ENCODE measurements at regions not wholly inside any gene's neighbourhood (a gene's known extent, or its start where the extent isn't known, plus 50 kb on each side); places are given as distances from the start of the nearest gene placed in this dataset.
"Not testable (repeated sequence)": the region's sequence is repeated elsewhere in the genome, so short reads cannot be mapped to it uniquely, and the experiment has no call there.

- no peak for DNase-seq (ENCODE audit: low read depth in 2 of 2)
These were observed 60.2 kb downstream of the GLUL start for GRCh38 chr1:182331387-182331786.

- DNase-seq (ENCODE audit: low read depth in 2 of 2): no peak
These were observed 61.3 kb downstream of the GLUL start for GRCh38 chr1:182330303-182330702.

GRCh38 chr1:182329471-182329870 lies 62.1 kb downstream of the GLUL start:
- no peak for DNase-seq (ENCODE audit: low read depth in 2 of 2)

DNA sequence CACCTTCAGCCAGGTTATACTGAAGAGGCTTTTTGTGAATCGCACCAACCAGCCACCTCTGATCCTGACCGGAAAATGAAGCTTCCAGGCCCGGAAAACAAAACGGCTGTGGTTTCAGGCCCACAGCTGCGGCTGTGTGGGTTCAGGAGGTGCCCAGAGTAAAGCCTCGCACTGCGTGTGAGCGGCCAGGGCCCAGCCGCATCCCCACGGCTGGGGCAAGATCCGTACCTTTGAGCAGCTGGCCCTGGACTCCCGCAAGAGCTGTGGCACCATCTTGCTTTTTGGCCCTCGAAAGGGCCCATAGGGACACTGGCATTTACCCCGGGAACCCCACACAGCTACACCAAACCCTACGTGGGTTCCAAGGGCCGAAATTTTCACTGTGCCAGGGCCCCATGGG lies 63.0 kb downstream of the GLUL start:
- DNase-seq (ENCODE audit: low read depth in 2 of 2): no peak

- DNase-seq (ENCODE audit: low read depth in 2 of 2): no peak
These were observed 66.3 kb downstream of the GLUL start for GRCh38 chr1:182325339-182325738.

GRCh38 chr1:182321532-182321931 lies 70.1 kb downstream of the GLUL start:
- not testable (repeated sequence) for DNase-seq (ENCODE audit: low read depth in 2 of 2)

- DNase-seq (ENCODE audit: low read depth in 2 of 2): no peak
These were observed 73.9 kb downstream of the GLUL start for GRCh38 chr1:182317611-182318161.

- not testable (repeated sequence) for DNase-seq (ENCODE audit: low read depth in 2 of 2)
These were observed 75.1 kb downstream of the GLUL start for GRCh38 chr1:182316454-182316853.

DNA sequence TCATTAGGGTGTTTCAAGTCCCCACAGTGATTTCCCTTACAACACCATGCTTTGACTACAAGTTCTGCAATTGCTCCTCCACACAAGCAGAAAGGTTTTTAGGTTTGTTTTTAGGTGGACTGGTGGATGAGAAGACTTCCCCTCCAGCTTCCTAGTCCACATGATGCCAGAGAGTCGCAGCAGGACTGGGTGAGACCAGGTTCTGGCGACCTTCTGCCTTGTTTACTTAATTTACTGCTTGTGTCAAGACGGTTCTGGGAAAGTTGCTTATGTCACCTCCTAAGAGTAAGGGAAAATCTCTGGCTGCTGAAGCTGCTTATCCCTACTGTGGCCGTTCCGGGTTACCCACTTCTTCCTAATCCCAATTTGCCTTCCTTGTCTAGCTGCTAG lies 76.4 kb downstream of the GLUL start:
- no peak for DNase-seq (ENCODE audit: low read depth in 2 of 2)

DNA sequence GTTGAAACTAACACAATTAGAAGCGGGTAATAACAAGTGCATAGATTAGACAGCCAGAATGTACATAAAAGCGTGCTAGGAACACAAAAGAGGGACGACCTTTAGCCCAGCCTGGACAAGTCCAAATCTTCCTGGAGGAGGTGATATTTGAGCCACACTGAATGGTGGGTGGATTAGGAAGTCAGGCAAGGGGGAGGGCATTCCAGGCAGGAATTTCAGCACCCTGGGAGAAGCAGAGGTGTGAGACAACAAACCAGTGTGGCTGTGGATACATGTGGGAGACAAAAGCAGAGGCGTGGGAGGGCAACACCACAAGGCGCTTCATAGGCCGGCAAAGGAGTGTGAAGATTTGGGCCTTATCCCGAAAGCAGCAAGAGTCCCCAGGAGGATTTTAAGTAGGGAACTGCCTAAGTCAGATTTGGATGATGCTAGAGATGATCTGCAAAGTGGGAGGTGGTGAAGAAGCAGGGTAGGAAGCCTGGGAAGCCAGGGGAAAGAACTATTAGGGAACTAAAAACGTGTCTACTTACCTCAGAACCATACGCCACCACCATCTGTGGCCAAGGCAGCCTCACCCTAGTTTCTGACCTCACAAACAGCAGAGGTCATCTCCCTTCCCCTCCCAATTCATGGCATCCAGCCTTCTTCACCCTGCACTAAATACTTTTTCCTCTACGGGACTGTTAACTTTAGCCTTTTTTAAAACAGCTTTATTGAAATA lies 81.8 kb downstream of the GLUL start:
- DNase-seq (ENCODE audit: low read depth in 2 of 2): no peak

- DNase-seq (ENCODE audit: low read depth in 2 of 2): no peak
These were observed 82.8 kb downstream of the GLUL start for GRCh38 chr1:182308826-182309225.

DNA sequence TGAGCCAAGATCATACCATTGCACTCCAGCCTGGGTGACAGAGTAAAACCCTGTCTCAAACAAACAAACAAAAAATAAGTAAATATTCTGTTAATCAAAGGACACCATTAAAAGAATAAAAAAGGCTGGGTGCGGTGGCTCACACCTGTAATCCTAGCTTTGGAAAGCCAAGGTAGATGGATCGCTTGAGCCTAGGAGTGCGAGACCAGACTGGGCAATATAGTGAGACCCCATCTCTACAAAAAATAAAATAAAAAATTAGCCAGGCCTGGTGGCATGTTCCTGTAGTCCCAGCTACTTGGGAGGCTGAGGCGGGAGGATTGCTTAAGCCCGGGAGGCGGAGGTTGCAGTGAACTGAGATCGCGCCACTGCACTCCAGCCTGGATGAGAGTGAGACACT lies 84.1 kb downstream of the GLUL start:
- not testable (repeated sequence) for DNase-seq (ENCODE audit: low read depth in 2 of 2)

DNA sequence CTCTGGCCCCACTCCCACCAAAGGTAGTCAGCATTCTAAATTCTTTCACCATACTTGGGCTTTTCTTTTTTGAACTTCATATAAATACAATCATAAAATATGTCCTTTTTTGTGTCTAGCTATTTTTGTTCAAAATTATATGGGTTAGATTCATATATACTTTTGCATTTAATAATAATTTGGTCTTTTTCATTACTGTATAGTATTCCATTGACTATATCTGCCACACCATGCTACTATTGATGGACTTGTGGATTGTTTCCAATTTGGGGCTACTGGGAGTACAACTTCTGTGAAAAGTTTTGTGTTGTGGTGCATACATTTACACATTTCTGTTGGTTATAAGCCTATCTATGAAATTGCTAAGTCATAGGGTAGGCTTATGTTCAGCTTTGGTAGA lies 85.7 kb downstream of the GLUL start:
- no peak for DNase-seq (ENCODE audit: low read depth in 2 of 2)

GRCh38 chr1:182304627-182305026 lies 87.0 kb downstream of the GLUL start:
- no peak for DNase-seq (ENCODE audit: low read depth in 2 of 2)

DNA sequence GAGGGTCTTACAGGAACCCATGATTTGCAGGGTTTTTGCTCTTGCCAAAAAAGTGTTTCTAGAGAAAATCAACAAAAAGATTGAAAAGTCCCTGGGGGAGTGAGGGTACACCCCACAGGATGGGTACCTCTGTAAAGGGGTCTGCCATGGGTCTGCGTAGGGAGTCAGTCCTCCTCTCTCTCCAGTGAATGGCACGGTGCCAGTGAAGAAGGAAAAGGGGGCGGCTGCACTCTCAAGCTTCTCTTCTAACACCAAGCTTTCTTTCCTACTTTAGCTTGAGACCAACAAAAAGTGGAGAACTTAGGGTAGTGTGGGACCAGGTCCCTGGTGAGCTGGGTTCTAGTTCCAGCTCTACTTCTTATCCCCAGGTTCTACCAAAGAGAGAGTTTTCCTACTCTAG lies 87.4 kb downstream of the GLUL start:
- no peak for DNase-seq (ENCODE audit: low read depth in 2 of 2)

GRCh38 chr1:182303778-182304177 lies 87.8 kb downstream of the GLUL start:
- DNase-seq (ENCODE audit: low read depth in 2 of 2): no peak

DNA sequence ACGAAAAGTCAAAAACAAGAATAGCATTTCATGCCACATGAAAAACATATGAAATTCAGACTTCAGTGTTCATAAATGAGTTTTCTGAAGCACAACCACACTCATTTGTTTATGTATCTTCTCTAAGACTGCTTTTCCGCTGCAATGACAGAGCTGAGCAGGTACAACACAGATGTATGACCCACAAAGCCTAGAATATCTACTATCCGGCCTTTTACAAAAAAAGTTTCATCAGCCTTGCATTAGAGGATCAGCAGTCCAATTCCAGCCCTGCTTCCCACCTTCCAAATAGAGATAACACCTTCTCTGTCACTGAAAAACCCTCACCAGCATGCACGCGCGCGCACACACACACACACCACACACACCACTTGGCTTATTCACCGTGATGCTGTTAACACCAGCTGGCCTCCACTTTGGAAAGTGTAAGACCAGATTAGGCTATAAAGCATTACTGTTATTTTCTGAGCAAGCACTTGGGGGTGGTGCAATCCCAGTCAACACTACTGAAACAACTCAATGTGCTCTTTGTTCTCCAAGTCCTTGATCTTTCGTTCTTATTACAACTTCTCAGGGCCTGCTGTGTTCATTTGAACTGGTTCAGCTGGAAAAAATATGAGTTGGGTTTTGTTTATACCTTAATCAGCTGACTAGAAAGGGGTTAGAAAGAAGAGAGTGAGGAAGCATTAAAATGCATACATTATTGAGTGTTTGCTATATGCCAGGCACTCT lies 90.0 kb downstream of the GLUL start:
- no peak for DNase-seq (ENCODE audit: low read depth in 2 of 2)

DNA sequence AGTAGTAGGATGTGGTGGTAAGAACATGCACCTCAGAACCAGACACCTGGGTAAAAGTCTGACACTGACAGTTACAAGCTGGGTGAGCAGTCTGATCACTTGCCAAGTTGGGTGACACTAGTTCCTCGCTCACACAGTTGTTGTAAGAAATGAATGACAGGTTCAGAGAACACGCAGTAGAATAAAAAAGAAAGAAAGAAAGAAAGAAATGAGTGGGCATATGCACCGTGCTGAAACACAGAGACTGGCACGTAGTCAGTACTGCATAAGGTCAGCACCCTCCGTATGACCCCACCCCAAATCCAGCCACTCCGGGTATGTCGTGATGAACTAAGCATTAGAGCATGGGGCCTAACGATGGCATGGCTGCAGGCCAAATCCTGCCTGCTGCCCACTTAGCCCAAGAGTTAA lies 90.6 kb downstream of the GLUL start:
- no peak for DNase-seq (ENCODE audit: low read depth in 2 of 2)

DNA sequence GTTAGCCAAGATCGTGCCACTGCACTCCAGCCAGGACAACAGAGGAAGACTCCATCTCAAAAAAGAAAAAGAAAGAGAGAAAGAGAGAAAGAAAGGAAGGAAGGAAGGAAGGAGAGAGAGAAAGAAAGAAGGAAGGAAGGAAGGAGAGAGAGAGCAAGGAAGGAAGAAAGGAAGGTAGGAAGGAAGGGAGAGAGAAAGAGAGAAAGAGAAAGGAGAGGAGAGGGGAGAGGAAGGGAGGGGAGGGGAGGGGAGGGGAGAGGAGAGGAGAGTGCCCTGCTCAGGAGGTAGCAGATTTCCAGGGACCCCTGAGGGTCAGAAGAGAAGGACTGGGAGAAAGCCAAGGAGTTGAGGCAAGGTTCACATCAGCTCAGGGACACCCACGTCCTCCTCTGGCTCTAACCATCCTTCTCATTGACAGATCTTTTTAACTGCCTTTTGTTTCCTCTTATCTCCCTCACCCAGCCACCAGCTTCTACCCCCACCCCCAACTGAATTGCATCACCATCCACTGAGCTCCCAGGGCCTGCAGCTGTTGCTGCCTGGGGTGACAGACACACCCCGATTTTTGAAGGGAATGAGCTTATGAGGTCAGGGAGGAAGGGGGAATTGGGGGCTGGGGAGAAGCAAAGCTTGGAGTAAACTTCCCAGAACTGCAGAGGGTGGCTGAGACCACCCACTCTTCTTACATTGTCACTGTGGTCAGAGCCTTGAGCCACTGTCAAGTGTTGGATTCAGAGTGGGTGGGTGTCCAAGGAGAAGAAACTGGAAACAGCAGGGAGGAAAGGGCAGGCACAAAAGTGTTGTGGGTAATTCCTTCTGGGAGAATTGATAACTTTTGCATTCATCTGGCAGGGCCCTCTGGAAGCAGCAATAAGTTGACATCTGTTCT lies 91.6 kb downstream of the GLUL start:
- no peak for DNase-seq (ENCODE audit: low read depth in 2 of 2)

GRCh38 chr1:182299054-182299727 lies 92.4 kb downstream of the GLUL start:
- not testable (repeated sequence) for DNase-seq (ENCODE audit: low read depth in 2 of 2)

- DNase-seq (ENCODE audit: low read depth in 2 of 2): no peak
These were observed 94.3 kb downstream of the GLUL start for GRCh38 chr1:182297335-182297734.

DNA sequence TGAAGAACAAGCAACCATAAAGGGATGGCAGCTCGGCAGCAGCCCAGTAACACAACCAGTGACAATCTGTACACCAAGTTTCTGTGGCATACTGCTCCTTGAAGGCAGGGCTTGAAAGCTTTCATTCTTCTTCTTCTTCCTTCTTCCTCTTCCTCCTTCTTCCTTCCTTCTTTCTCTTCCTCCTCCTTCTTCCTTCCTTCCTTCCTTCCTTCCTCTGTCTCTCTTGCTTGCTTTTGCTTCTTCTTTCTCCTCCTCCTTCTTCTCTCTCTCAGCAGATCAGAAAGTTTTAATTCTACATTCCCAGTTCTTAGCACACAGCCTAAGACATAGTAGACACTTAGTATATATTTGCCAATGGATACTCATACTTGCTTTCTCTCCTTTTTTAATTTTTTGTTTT lies 95.9 kb downstream of the GLUL start:
- no peak for DNase-seq (ENCODE audit: low read depth in 2 of 2)
